ENCODE measurements at regions not wholly inside any gene's neighbourhood (a gene's known extent, or its start where the extent isn't known, plus 50 kb on each side); places are given as distances from the start of the nearest gene placed in this dataset.
"Not testable (repeated sequence)": the region's sequence is repeated elsewhere in the genome, so short reads cannot be mapped to it uniquely, and the experiment has no call there.

GRCh38 chr15:66965201-66965900 is 100.1 kb upstream of the SMAD3 start:
- DNase-seq (ENCODE audit: extremely low read depth, low read depth), result no peak
- TF ChIP-seq CTCF (IDR thresholded peaks at IDR 0.05; ENCODE audit: low read depth, low read length), result no peak

GRCh38 chr15:66966256-66966655 is 99.1 kb upstream of the SMAD3 start:
- no peak for TF ChIP-seq CTCF (IDR thresholded peaks at IDR 0.05; ENCODE audit: low read depth, low read length)
- DNase-seq (ENCODE audit: extremely low read depth, low read depth), result no peak

GRCh38 chr15:66968806-66969596 is 96.4 kb upstream of the SMAD3 start:
- TF ChIP-seq CTCF (IDR thresholded peaks at IDR 0.05; ENCODE audit: low read depth, low read length), result no peak
- no peak for DNase-seq (ENCODE audit: extremely low read depth, low read depth)

GRCh38 chr15:66974131-66974530 is 91.3 kb upstream of the SMAD3 start:
- DNase-seq (ENCODE audit: extremely low read depth, low read depth), result not testable (repeated sequence)

- not testable (repeated sequence) for DNase-seq (ENCODE audit: extremely low read depth, low read depth)
Measured at GRCh38 chr15:66976106-66976640, 89.2 kb upstream of the SMAD3 start.

- not testable (repeated sequence) for DNase-seq (ENCODE audit: extremely low read depth, low read depth)
Measured at GRCh38 chr15:66980326-66980725, 85.1 kb upstream of the SMAD3 start.

GRCh38 chr15:66981771-66982170 is 83.6 kb upstream of the SMAD3 start:
- TF ChIP-seq CTCF (IDR thresholded peaks at IDR 0.05; ENCODE audit: low read depth, low read length), result no peak
- DNase-seq (ENCODE audit: extremely low read depth, low read depth), result no peak

- DNase-seq (ENCODE audit: extremely low read depth, low read depth), result no peak
- no peak for TF ChIP-seq CTCF (IDR thresholded peaks at IDR 0.05; ENCODE audit: low read depth, low read length)
Measured at GRCh38 chr15:66982250-66982649, 83.2 kb upstream of the SMAD3 start.

GRCh38 chr15:66982816-66983215 is 82.6 kb upstream of the SMAD3 start:
- DNase-seq (ENCODE audit: extremely low read depth, low read depth), result no peak

More at GRCh38 chr15:66982816-66983215, 82.6 kb upstream of the SMAD3 start:
- no peak for TF ChIP-seq CTCF (IDR thresholded peaks at IDR 0.05; ENCODE audit: low read depth, low read length)

Data from AG09319 (cell line).